Activated CD4-positive, CD25-positive, alpha-beta regulatory T cell (primary cell): ENCODE measurements at regions not wholly inside any gene's neighbourhood (a gene's known extent, or its start where the extent isn't known, plus 50 kb on each side); places are given as distances from the start of the nearest gene placed in this dataset.
"Not testable (repeated sequence)": the region's sequence is repeated elsewhere in the genome, so short reads cannot be mapped to it uniquely, and the experiment has no call there.

Experiments
- DNase-seq, 4 experiments: peaks; one replicate each; lab custom pipeline; 2025; lab: John Stamatoyannopoulos, UW

- DNase-seq, result no peak
Observed at GRCh38 chr13:22967669-22968068, 213.1 kb upstream of the SGCG start.

GRCh38 chr13:22979952-22980351, 200.8 kb upstream of the SGCG start:
- DNase-seq, result no peak

- DNase-seq, result no peak
Observed at GRCh38 chr13:22980936-22981335, 199.8 kb upstream of the SGCG start.

- DNase-seq, result no peak
Observed at GRCh38 chr13:22993148-22993547, 187.6 kb upstream of the SGCG start.

GRCh38 chr13:23003446-23003845, 177.3 kb upstream of the SGCG start:
- DNase-seq, result no peak

- DNase-seq, result no peak
Observed at GRCh38 chr13:23007426-23007825, 173.4 kb upstream of the SGCG start.

GRCh38 chr13:23018143-23018542, 162.6 kb upstream of the SGCG start:
- no peak for DNase-seq

GRCh38 chr13:23020246-23020843, 160.4 kb upstream of the SGCG start:
- no peak for DNase-seq

GRCh38 chr13:23021906-23022305, 158.9 kb upstream of the SGCG start:
- no peak for DNase-seq

- DNase-seq, result no peak
Observed at GRCh38 chr13:23022704-23023103, 158.1 kb upstream of the SGCG start.

- DNase-seq, result no peak
Observed at GRCh38 chr13:23025864-23026608, 154.7 kb upstream of the SGCG start.

GRCh38 chr13:23039266-23039935, 141.4 kb upstream of the SGCG start:
- no peak for DNase-seq

GRCh38 chr13:23042181-23042580, 138.6 kb upstream of the SGCG start:
- DNase-seq, result no peak

- no peak for DNase-seq
Observed at GRCh38 chr13:23044906-23045305, 135.9 kb upstream of the SGCG start.

GRCh38 chr13:23050126-23050525, 130.7 kb upstream of the SGCG start:
- DNase-seq, result no peak

- not testable (repeated sequence) for DNase-seq
Observed at GRCh38 chr13:23053711-23054110, 127.1 kb upstream of the SGCG start.

- no peak for DNase-seq
Observed at GRCh38 chr13:23059173-23059572, 121.6 kb upstream of the SGCG start.

GRCh38 chr13:23060959-23061358, 119.8 kb upstream of the SGCG start:
- no peak for DNase-seq

- no peak for DNase-seq
Observed at GRCh38 chr13:23067129-23067528, 113.7 kb upstream of the SGCG start.

GRCh38 chr13:23069566-23069965, 111.2 kb upstream of the SGCG start:
- DNase-seq, result no peak

- no peak for DNase-seq
Observed at GRCh38 chr13:23074075-23074828, 106.5 kb upstream of the SGCG start.

- no peak for DNase-seq
Observed at GRCh38 chr13:23081220-23081619, 99.6 kb upstream of the SGCG start.

GRCh38 chr13:23081901-23082300, 98.9 kb upstream of the SGCG start:
- no peak for DNase-seq
